Chondrocyte (in vitro differentiated cells): ENCODE measurements at regions not wholly inside any gene's neighbourhood (a gene's known extent, or its start where the extent isn't known, plus 50 kb on each side); places are given as distances from the start of the nearest gene placed in this dataset.

Experiments
- DNase-seq: peaks from one replicate; pipeline ENCODE4 v3.0.0; 2021; ENCODE audit warnings: mixed read lengths, low spot score
- H3K27ac Mint-ChIP-seq: one replicate; pipeline ENCODE4 v1.8.0; 2021; ENCODE audit warnings: mild to moderate bottlenecking, moderate library complexity, mixed read lengths; ENCODE audit not compliant: unreplicated experiment
- H3K27me3 Mint-ChIP-seq: 2 replicates; pipeline ENCODE4 v1.8.0; 2021; ENCODE audit warnings: low read depth, mixed read lengths
- H3K36me3 Mint-ChIP-seq: 2 replicates; pipeline ENCODE4 v1.8.0; 2021; ENCODE audit warnings: low read depth, mixed read lengths
- H3K4me1 Mint-ChIP-seq: 2 replicates; pipeline ENCODE4 v1.8.0; 2021; ENCODE audit warnings: low read depth, mild to moderate bottlenecking, mixed read lengths
- H3K4me3 Mint-ChIP-seq: one replicate; pipeline ENCODE4 v1.8.0; 2021; ENCODE audit warnings: mild to moderate bottlenecking, moderate library complexity, mixed read lengths; ENCODE audit not compliant: unreplicated experiment
- H3K9me3 Mint-ChIP-seq: 2 replicates; pipeline ENCODE4 v1.8.0; 2021; ENCODE audit warnings: low read depth, mixed read lengths
- CTCF ChIP-seq: fragments of 200-600 bp; sonication (generic); IDR thresholded peaks from 2 replicates; pipeline ENCODE4 v1.5.0; 2021; ENCODE audit warnings: antibody characterized with exemption, mild to moderate bottlenecking, moderate library complexity

GRCh38 chr12:31225656-31226535 is 100.1 kb downstream of the SINHCAF start:
- no peaks in the 10 kb centered on the region for H3K4me1 Mint-ChIP-seq
- H3K9me3 Mint-ChIP-seq: no peaks in the 10 kb centered on the region
- H3K4me3 Mint-ChIP-seq: no peak overlapping the region
- no peak overlapping the region for H3K27ac Mint-ChIP-seq
- no peak for DNase-seq
- peaks cover 7% of the 10 kb centered on the region for H3K27me3 Mint-ChIP-seq
- TF ChIP-seq CTCF: no peak
- H3K36me3 Mint-ChIP-seq: no peaks in the 10 kb centered on the region

GRCh38 chr12:31226639-31227038 is 99.3 kb downstream of the SINHCAF start:
- Mint-ChIP-seq H3K4me3 (no peak overlapping the region), H3K27me3 (peaks cover 4% of the 10 kb centered on the region), H3K4me1 (no peaks in the 10 kb centered on the region), H3K9me3 (peaks cover 7% of the 10 kb centered on the region), H3K36me3 (peaks cover 1% of the 10 kb centered on the region), H3K27ac (no peak overlapping the region)
- TF ChIP-seq CTCF: no peak
- no peak for DNase-seq

- Mint-ChIP-seq H3K36me3 (peaks cover 2% of the 10 kb centered on the region), H3K27ac (no peak overlapping the region), H3K4me3 (no peak overlapping the region), H3K9me3 (peaks cover 8% of the 10 kb centered on the region), H3K27me3 (peaks cover 6% of the 10 kb centered on the region), H3K4me1 (no peaks in the 10 kb centered on the region)
- TF ChIP-seq CTCF: no peak
- DNase-seq: no peak
Observed at GRCh38 chr12:31227401-31227981, 98.5 kb downstream of the SINHCAF start.

- Mint-ChIP-seq H3K27ac (no peak overlapping the region), H3K27me3 (peaks cover 13% of the 10 kb centered on the region), H3K36me3 (peaks cover 2% of the 10 kb centered on the region), H3K4me3 (no peak overlapping the region), H3K4me1 (no peaks in the 10 kb centered on the region), H3K9me3 (peaks cover 8% of the 10 kb centered on the region)
- no peak for DNase-seq
- TF ChIP-seq CTCF: no peak
Observed at GRCh38 chr12:31228811-31229792, 96.8 kb downstream of the SINHCAF start.

GRCh38 chr12:31230004-31230403 is 95.9 kb downstream of the SINHCAF start:
- Mint-ChIP-seq H3K36me3 (peaks cover 2% of the 10 kb centered on the region), H3K27ac (no peak overlapping the region), H3K4me1 (peaks cover 4% of the 10 kb centered on the region), H3K4me3 (no peak overlapping the region), H3K27me3 (peaks cover 19% of the 10 kb centered on the region), H3K9me3 (peaks cover 8% of the 10 kb centered on the region)
- no peak for TF ChIP-seq CTCF
- DNase-seq: no peak
